Islet of Langerhans (tissue), 1 donor: ENCODE measurements at regions not wholly inside any gene's neighbourhood (a gene's known extent, or its start where the extent isn't known, plus 50 kb on each side); places are given as distances from the start of the nearest gene placed in this dataset.

ENCODE experiments used
- FAIRE-seq: peaks from one replicate; lab custom pipeline; 2011; peaks lifted over from hg19 to GRCh38; lab: Jason Lieb, UNC

- FAIRE-seq = no peak
These were observed 96.8 kb upstream of the RGMA start for GRCh38 chr15:93185796-93186195.

- FAIRE-seq = no peak
These were observed 93.7 kb upstream of the RGMA start for GRCh38 chr15:93182703-93183205.

- FAIRE-seq = no peak
These were observed 91.6 kb upstream of the RGMA start for GRCh38 chr15:93180656-93181055.

- no peak for FAIRE-seq
These were observed 91.1 kb upstream of the RGMA start for GRCh38 chr15:93180128-93180527.

- FAIRE-seq = no peak
These were observed 90.7 kb upstream of the RGMA start for GRCh38 chr15:93179700-93180102.

- FAIRE-seq = no peak
These were observed 90.1 kb upstream of the RGMA start for GRCh38 chr15:93179072-93179471.

- FAIRE-seq = no peak
These were observed 89.4 kb upstream of the RGMA start for GRCh38 chr15:93178371-93178770.

- no peak for FAIRE-seq
These were observed 87.1 kb upstream of the RGMA start for GRCh38 chr15:93176065-93176464.

GRCh38 chr15:93174836-93175235, 85.8 kb upstream of the RGMA start:
- FAIRE-seq = no peak

- FAIRE-seq = no peak
These were observed 84.4 kb upstream of the RGMA start for GRCh38 chr15:93173369-93173768.

- no peak for FAIRE-seq
These were observed 82.5 kb upstream of the RGMA start for GRCh38 chr15:93171476-93171875.

- no peak for FAIRE-seq
These were observed 81.3 kb upstream of the RGMA start for GRCh38 chr15:93170329-93170728.

GRCh38 chr15:93168910-93169309, 79.9 kb upstream of the RGMA start:
- FAIRE-seq = no peak

GRCh38 chr15:93167291-93167690, 78.3 kb upstream of the RGMA start:
- no peak for FAIRE-seq

- FAIRE-seq = no peak
These were observed 77.7 kb upstream of the RGMA start for GRCh38 chr15:93166675-93167074.

- FAIRE-seq = no peak
These were observed 76.9 kb upstream of the RGMA start for GRCh38 chr15:93165734-93166470.

- FAIRE-seq = no peak
These were observed 75.4 kb upstream of the RGMA start for GRCh38 chr15:93164409-93164808.

GRCh38 chr15:93162560-93162959, 73.5 kb upstream of the RGMA start:
- no peak for FAIRE-seq

GRCh38 chr15:93159930-93160329, 70.9 kb upstream of the RGMA start:
- no peak for FAIRE-seq

- no peak for FAIRE-seq
These were observed 69.3 kb upstream of the RGMA start for GRCh38 chr15:93158097-93158900.

GRCh38 chr15:93154666-93155065, 65.7 kb upstream of the RGMA start:
- FAIRE-seq = no peak

- FAIRE-seq = no peak
These were observed 63.9 kb upstream of the RGMA start for GRCh38 chr15:93152951-93153350.

- no peak for FAIRE-seq
These were observed 63.3 kb upstream of the RGMA start for GRCh38 chr15:93152360-93152759.
